WTC11 (cell line): ENCODE measurements at regions not wholly inside any gene's neighbourhood (a gene's known extent, or its start where the extent isn't known, plus 50 kb on each side); places are given as distances from the start of the nearest gene placed in this dataset.

Source experiments
- AR ChIP-seq: fragments of 250-450 bp; sonication (Bioruptor Pico); IDR thresholded peaks from 2 replicates; pipeline ENCODE4 v1.9.0; 2021; ENCODE audit warnings: mild to moderate bottlenecking
- CTCF ChIP-seq: fragments of 200-600 bp; IDR thresholded peaks from 2 replicates; pipeline ENCODE4 v1.8.0; 2022; ENCODE audit warnings: antibody characterized with exemption
- E2F4 ChIP-seq: sonication (generic); formaldehyde crosslinking; IDR thresholded peaks from 2 replicates; pipeline ENCODE4 v1.8.1; 2022; ENCODE audit warnings: low read depth, mild to moderate bottlenecking, moderate library complexity, missing genetic modification reagents, borderline replicate concordance
- PREB ChIP-seq: sonication (generic); formaldehyde crosslinking; IDR thresholded peaks from 2 replicates; pipeline ENCODE4 v1.8.1; 2022; ENCODE audit warnings: mild to moderate bottlenecking, missing genetic modification reagents, moderate library complexity, borderline replicate concordance
- PRRX2 ChIP-seq: fragments of 250-450 bp; sonication (Bioruptor Pico); IDR thresholded peaks from 2 replicates; pipeline ENCODE4 v1.8.0; 2021; ENCODE audit warnings: mild to moderate bottlenecking
- ZNF138 ChIP-seq: sonication (generic); formaldehyde crosslinking; conservative IDR thresholded peaks from 2 replicates; pipeline ENCODE4 v1.8.1; 2022; ENCODE audit warnings: mild to moderate bottlenecking, moderate library complexity, missing genetic modification reagents
- ZNF532 ChIP-seq: fragments of 250-450 bp; sonication (Bioruptor Pico); IDR thresholded peaks from 2 replicates; pipeline ENCODE4 v1.9.0; 2021; ENCODE audit warnings: mild to moderate bottlenecking, borderline replicate concordance

GRCh38 chr16:86381491-86381890, 128.8 kb upstream of the FOXF1 start:
- TF ChIP-seq ZNF532 (no peak), ZNF138 (CRISPR knock-in tag) (no peak), PREB (CRISPR knock-in tag) (no peak), CTCF (no peak), AR (no peak), E2F4 (CRISPR knock-in tag) (no peak), PRRX2 (CRISPR knock-in tag) (no peak)
